Spleen (tissue), 11 donors: ENCODE measurements at regions not wholly inside any gene's neighbourhood (a gene's known extent, or its start where the extent isn't known, plus 50 kb on each side); places are given as distances from the start of the nearest gene placed in this dataset.

Experiments used
- DNase-seq: peaks from one replicate; pipeline ENCODE4 v3.0.0-alpha.2; 2020
- H3K27ac ChIP-seq, 8 donors: fragments of 200-600 bp; sonication (generic) in 7 of 8; 1 replicate in 4 of 8; 2 replicates in 4 of 8; pipeline versions ENCODE4 v1.5.0 to v1.8.0; 2016 to 2021; ENCODE audit warnings: inconsistent platforms in 4 of 8, mild to moderate bottlenecking in 4 of 8, moderate library complexity in 1 of 8
- H3K27me3 ChIP-seq, 7 donors: fragments of 200-600 bp; sonication (generic) in 6 of 7; replicated peaks in 1 of 7; 1 replicate in 4 of 7; 2 replicates in 3 of 7; pipeline versions ENCODE4 v1.5.0 to v1.8.0; 2016 to 2021; ENCODE audit warnings: inconsistent platforms in 3 of 7, mild to moderate bottlenecking in 1 of 7
- H3K36me3 ChIP-seq, 6 donors: fragments of 200-600 bp; sonication (generic) in 5 of 6; 1 replicate in 4 of 6; 2 replicates in 2 of 6; pipeline versions ENCODE4 v1.5.0 to v1.8.0; 2016 to 2021; ENCODE audit warnings: inconsistent platforms in 2 of 6
- H3K4me1 ChIP-seq, 6 donors: fragments of 200-600 bp; sonication (generic) in 5 of 6; 1 replicate in 3 of 6; 2 replicates in 3 of 6; pipeline versions ENCODE4 v1.5.0 to v1.8.0; 2016 to 2021; ENCODE audit warnings: inconsistent platforms in 3 of 6
- H3K4me3 ChIP-seq, 8 donors: fragments of 200-600 bp; sonication (generic) in 7 of 8; 1 replicate in 4 of 8; 2 replicates in 4 of 8; pipeline versions ENCODE4 v1.5.0 to v1.8.0; 2016 to 2021; ENCODE audit warnings: inconsistent platforms in 4 of 8, mild to moderate bottlenecking in 4 of 8, moderate library complexity in 2 of 8
- H3K9me3 ChIP-seq, 8 donors: fragments of 200-600 bp; sonication (generic) in 7 of 8; 1 replicate in 4 of 8; 2 replicates in 4 of 8; pipeline versions ENCODE4 v1.5.0 to v1.8.0; 2016 to 2021; ENCODE audit warnings: inconsistent platforms in 4 of 8
- POLR2A ChIP-seq, 3 donors: fragments of 450-650 bp; IDR thresholded peaks; one replicate each; pipeline ENCODE4 v1.5.1; 2017; ENCODE audit warnings: antibody characterized with exemption in 3 of 3, mild to moderate bottlenecking in 1 of 3
- POLR2AphosphoS5 ChIP-seq, 3 donors: sonication (generic); formaldehyde crosslinking; IDR thresholded peaks; one replicate each; pipeline ENCODE4 v1.5.1; 2017; ENCODE audit warnings: antibody characterized with exemption in 3 of 3
- WGBS, 5 donors: extraction: QIAGEN DNeasy Blood & Tissue Kit in 3 of 5; methylation state at CpG; one replicate each; pipeline versions ENCODE4 v1.1.5 to v1.1.7; 2013 to 2018; 5-methylcytosine and 5-hydroxymethylcytosine counted together
- intact Hi-C: fragments of 100-400 bp; cut with DNase I; formaldehyde crosslinking; loops from one replicate; pipeline ENCODE4 v1.15.0; 2023; ENCODE audit warnings: low total_unique reads
- TF ChIP-seq, protein P1 (sequence below), 11 experiments: fragments of 200-600 bp in 7 of 11; fragments of 450-650 bp in 4 of 11; sonication (generic) in 4 of 11; IDR thresholded peaks in 8 of 11; conservative IDR thresholded peaks in 3 of 11; 1 replicate in 7 of 11; 2 replicates in 4 of 11; pipeline versions ENCODE4 v1.4.0 to v1.8.0; 2016 to 2021; ENCODE audit warnings: antibody characterized with exemption in 11 of 11, inconsistent platforms in 4 of 11, mild to moderate bottlenecking in 1 of 11
- donor health status: healthy with polysubstance abuse.
- donor health status: DM: no; HTN: no; CAD: no; lungs with moderate emphysema.
- donor health status: DM: no; HTN: no; CAD: no.
- donor health status: Bipolar disorder and iron deficiency.
- donor health status: healthy.
- donor health status: DM: no; HTN: no; CAD: no.
- donor health status: DM: yes; HTN: yes; CAD: no.

DNA sequence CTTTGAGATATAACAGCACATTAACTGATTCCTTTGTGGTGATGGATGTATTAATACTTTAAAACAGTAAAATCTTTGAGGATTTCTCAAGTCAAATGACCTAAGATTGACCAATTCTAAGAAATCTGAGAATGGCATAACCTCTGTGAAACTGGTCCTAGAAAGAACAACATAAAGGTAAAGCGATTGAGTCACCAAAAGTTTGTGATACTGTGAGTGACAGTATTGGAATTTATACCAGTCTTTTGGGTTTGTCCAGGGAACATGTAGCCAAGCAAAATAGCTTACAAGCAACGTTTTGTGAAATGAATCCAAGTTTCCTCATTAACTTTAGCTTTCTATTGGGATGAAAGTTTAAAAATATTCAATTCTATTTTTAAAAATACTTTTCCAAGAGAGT, 157.4 kb upstream of the TMEM196 start:
- no peaks in the 10 kb centered on the region for H3K36me3 ChIP-seq
- WGBS, 5 donors: 56 to 89% (median 76%) methylated on average over 2 of the region's 2 CpGs
- intact Hi-C loops: no loop called here
- H3K4me1 ChIP-seq: no peaks in the 10 kb centered on the region
- no peak overlapping the region for H3K4me3 ChIP-seq
- no peak overlapping the region for H3K27ac ChIP-seq
- TF ChIP-seq POLR2A (IDR thresholded peaks at IDR 0.05): no peak
- TF ChIP-seq, protein P1, sequence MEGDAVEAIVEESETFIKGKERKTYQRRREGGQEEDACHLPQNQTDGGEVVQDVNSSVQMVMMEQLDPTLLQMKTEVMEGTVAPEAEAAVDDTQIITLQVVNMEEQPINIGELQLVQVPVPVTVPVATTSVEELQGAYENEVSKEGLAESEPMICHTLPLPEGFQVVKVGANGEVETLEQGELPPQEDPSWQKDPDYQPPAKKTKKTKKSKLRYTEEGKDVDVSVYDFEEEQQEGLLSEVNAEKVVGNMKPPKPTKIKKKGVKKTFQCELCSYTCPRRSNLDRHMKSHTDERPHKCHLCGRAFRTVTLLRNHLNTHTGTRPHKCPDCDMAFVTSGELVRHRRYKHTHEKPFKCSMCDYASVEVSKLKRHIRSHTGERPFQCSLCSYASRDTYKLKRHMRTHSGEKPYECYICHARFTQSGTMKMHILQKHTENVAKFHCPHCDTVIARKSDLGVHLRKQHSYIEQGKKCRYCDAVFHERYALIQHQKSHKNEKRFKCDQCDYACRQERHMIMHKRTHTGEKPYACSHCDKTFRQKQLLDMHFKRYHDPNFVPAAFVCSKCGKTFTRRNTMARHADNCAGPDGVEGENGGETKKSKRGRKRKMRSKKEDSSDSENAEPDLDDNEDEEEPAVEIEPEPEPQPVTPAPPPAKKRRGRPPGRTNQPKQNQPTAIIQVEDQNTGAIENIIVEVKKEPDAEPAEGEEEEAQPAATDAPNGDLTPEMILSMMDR (IDR thresholded peaks at IDR 0.05 in 8 of 11, conservative IDR thresholded peaks at IDR 0.05 in 3 of 11): no peak
- no peak for TF ChIP-seq POLR2AphosphoS5 (IDR thresholded peaks at IDR 0.05)
- no peaks in the 10 kb centered on the region for H3K27me3 ChIP-seq
- H3K9me3 ChIP-seq: peaks cover 0 to 17% (median 12%) of the 10 kb centered on the region in 8 donors
- DNase-seq: no peak

DNA sequence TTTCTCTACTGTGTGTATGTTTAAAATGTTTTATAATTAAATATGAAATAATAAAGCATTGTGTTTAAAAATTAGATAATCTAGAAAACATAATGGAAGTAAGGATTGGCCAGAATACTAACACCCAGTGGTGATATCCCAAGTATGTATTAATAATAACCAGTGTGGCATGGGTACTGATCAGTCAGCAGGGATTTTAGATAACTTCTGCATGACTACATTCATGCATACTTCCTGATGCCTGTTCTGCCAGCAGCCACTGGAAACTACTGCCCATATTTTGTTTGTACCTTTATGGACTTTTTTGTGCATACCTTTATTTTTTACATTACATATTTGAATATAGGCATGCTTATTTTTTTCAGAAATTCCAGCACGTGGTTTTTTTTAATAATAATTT, 156.6 kb upstream of the TMEM196 start:
- WGBS, 5 donors: 57 to 69% (median 67%) methylated on average over 1 of the region's 1 CpG
- Histone ChIP-seq H3K36me3 (no peaks in the 10 kb centered on the region), H3K9me3 (peaks cover 0 to 9% (median 4%) of the 10 kb centered on the region in 8 donors), H3K27me3 (no peaks in the 10 kb centered on the region), H3K4me3 (no peak overlapping the region), H3K27ac (no peak overlapping the region), H3K4me1 (no peaks in the 10 kb centered on the region)
- intact Hi-C loops: no loop called here
- DNase-seq: no peak
- TF ChIP-seq, protein P1 (IDR thresholded peaks at IDR 0.05 in 8 of 11, conservative IDR thresholded peaks at IDR 0.05 in 3 of 11): no peak
- TF ChIP-seq POLR2A (IDR thresholded peaks at IDR 0.05) (no peak), POLR2AphosphoS5 (IDR thresholded peaks at IDR 0.05) (no peak)

- intact Hi-C loops: no loop called here
- no peaks in the 10 kb centered on the region for H3K36me3 ChIP-seq
- no peaks in the 10 kb centered on the region for H3K27me3 ChIP-seq
Measured at GRCh38 chr7:19928247-19928646, 154.8 kb upstream of the TMEM196 start.

DNA sequence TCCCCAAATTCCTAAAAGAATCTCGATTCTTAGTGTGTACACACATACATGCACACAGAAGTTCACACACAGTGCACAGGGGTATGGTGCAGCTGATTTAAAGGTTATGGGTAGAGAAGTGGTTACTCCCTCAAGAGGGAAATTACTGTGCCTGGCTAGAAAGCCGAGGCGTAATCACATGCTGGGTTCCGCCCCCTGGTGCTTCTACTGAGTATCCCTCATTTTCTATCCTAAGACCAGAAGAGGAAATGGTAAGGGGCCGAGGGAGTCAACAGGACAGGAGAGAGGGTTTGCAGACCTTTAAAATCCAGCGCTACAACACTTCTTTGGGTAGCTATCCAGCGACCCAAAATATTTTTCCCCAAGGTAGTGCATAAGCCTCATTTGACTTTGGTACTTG, 147.3 kb upstream of the TMEM196 start:
- Histone ChIP-seq H3K9me3 (no peaks in the 10 kb centered on the region), H3K36me3 (no peaks in the 10 kb centered on the region), H3K27ac (no peak overlapping the region), H3K27me3 (no peaks in the 10 kb centered on the region), H3K4me3 (no peak overlapping the region), H3K4me1 (no peaks in the 10 kb centered on the region)
- WGBS, 5 donors: 80 to 89% (median 88%) methylated on average over 7 of the region's 7 CpGs
- intact Hi-C loops: no loop called here
- TF ChIP-seq POLR2AphosphoS5 (IDR thresholded peaks at IDR 0.05) (no peak), POLR2A (IDR thresholded peaks at IDR 0.05) (no peak)
- TF ChIP-seq, protein P1 (IDR thresholded peaks at IDR 0.05 in 8 of 11, conservative IDR thresholded peaks at IDR 0.05 in 3 of 11): no peak
- no peak for DNase-seq

More at GRCh38 chr7:19928247-19928646, 154.8 kb upstream of the TMEM196 start:
- Histone ChIP-seq H3K4me1 (no peaks in the 10 kb centered on the region), H3K4me3 (no peak overlapping the region), H3K27ac (no peak overlapping the region), H3K9me3 (no peaks in the 10 kb centered on the region)
- DNase-seq: no peak
- no peak for TF ChIP-seq POLR2AphosphoS5 (IDR thresholded peaks at IDR 0.05)
- TF ChIP-seq POLR2A (IDR thresholded peaks at IDR 0.05): no peak
- TF ChIP-seq, protein P1 (IDR thresholded peaks at IDR 0.05 in 8 of 11, conservative IDR thresholded peaks at IDR 0.05 in 3 of 11): no peak
